Skeletal muscle cell (primary cell): ENCODE measurements at regions not wholly inside any gene's neighbourhood (a gene's known extent, or its start where the extent isn't known, plus 50 kb on each side); places are given as distances from the start of the nearest gene placed in this dataset.

Experiments
- DNase-seq: peaks from one replicate; pipeline ENCODE4 v3.0.0-alpha.2; 2010; ENCODE audit warnings: low read depth
- H3K4me3 ChIP-seq: 2 replicates; pipeline ENCODE4 v1.5.1; 2011; ENCODE audit warnings: low read depth, mild to moderate bottlenecking, control low read depth, low read length, moderate library complexity

DNA sequence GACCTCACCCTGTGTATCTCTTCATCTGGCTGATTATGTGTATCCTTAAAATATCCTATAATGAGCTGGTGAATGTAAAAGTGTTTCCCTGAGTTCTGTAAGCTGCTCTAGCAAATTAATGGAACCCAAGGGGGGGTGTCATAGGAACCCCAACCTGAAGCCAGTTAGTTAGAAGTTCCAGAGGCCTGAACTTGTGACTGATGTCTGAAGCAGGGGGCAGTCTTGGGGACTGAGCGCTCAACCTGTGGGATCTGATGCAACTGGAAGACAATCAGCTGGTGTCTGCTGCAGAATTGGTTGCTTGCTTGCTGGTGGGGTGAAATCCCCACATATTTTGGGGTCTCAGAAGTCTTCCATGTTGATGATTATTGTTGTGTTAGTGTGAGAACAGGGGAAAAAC, 75.7 kb upstream of the NKD1 start:
- no peak for DNase-seq
- no peak overlapping the region for H3K4me3 ChIP-seq

GRCh38 chr16:50470687-50471086, 77.5 kb upstream of the NKD1 start:
- H3K4me3 ChIP-seq, result no peak overlapping the region
- DNase-seq, result no peak

DNA sequence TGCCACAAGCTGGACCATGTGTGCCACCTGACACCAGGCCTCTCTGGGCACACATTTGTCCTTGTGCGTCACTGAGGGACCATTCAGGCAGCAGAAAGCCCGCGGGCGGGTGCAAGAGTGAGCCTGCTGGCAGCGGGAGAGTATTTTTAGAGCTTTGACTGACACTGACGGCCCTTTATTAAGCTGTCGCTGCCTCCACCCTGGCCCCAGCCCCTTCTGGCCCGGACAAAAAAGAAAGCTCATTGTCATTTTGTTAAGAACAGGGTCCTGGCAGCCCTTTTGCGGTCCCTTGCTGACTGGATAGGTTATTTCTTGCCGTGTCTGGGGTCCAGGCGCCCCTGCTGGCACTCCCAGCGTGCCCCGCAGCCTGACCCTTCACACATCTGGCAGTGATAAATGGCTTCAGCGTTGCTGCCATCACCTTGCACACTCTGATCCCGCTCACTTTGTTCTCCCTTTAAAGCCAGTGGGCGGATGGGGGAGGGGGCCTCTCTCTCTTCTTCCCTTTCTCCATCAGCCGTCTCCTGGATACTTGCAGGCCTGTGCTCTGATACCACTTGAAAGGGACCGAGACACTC, 78.4 kb upstream of the NKD1 start:
- no peak for DNase-seq
- no peak overlapping the region for H3K4me3 ChIP-seq

GRCh38 chr16:50469121-50469743, 79.0 kb upstream of the NKD1 start:
- DNase-seq, result no peak

GRCh38 chr16:50468749-50469078, 79.5 kb upstream of the NKD1 start:
- no peak for DNase-seq
- no peak overlapping the region for H3K4me3 ChIP-seq

More at GRCh38 chr16:50469121-50469743, 79.0 kb upstream of the NKD1 start:
- H3K4me3 ChIP-seq, result no peak overlapping the region

- no peak for DNase-seq
- peak overlapping the region; percentile 24 for H3K4me3 ChIP-seq
Measured at GRCh38 chr16:50467943-50468748, 80.0 kb upstream of the NKD1 start.

DNA sequence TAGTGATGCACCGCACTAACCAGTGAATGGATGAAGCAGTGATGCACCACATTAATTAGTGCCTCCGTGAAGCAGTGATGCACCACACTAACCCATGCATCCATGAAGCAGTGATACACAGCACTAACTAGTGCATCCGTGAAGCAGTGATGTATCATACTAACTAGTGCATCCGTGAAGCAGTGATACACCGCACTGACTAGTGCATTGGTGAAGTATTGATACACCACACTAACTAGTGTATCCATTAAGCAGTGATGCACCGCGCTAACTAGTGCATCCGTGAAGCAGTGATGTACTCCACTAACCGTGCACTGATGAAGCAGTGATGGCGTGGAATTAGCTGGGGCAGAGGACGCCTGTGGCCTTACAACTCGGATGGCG, 80.6 kb upstream of the NKD1 start:
- no peak for DNase-seq
- peak overlapping the region; percentile 24 for H3K4me3 ChIP-seq

- H3K4me3 ChIP-seq, result no peak overlapping the region
- DNase-seq, result no peak
Measured at GRCh38 chr16:50466170-50466569, 82.0 kb upstream of the NKD1 start.

- H3K4me3 ChIP-seq, result no peak overlapping the region
- no peak for DNase-seq
Measured at GRCh38 chr16:50464325-50465290, 83.6 kb upstream of the NKD1 start.

DNA sequence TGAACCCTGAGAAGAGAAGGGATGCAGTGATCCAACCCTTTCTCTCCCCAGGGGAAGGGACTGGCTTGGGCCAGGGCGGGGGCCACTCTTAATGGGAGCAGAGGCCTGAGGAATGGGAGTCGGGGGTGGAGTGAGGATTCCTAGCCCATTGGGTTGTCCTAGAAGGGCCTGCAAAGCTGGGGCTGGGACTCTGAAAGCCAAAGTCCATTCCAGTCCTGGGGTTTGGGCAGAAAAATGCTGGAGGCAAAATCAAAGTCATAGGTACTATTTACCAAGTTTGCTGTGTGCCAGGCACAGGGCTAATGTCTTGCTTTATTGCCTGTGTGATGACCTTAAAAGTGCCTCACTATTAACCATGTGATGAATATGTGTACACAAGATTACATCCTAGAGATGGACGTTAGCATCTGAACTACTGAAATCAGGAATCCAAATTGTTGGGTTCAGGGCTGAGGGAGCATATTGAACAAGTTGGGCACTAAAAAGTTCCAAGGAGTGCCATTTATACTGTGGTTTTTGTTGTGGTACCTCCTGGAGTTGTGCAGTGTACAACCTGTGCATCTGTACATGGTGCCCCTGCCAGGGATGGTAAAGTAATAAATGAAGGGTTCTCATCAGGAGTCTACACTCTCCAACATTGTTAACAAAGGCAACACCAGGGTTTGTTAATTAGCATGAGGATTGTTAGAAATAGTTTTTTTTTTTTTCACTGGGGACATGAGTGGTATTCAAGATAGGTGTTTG, 84.4 kb upstream of the NKD1 start:
- no peak for DNase-seq
- H3K4me3 ChIP-seq, result no peak overlapping the region

DNA sequence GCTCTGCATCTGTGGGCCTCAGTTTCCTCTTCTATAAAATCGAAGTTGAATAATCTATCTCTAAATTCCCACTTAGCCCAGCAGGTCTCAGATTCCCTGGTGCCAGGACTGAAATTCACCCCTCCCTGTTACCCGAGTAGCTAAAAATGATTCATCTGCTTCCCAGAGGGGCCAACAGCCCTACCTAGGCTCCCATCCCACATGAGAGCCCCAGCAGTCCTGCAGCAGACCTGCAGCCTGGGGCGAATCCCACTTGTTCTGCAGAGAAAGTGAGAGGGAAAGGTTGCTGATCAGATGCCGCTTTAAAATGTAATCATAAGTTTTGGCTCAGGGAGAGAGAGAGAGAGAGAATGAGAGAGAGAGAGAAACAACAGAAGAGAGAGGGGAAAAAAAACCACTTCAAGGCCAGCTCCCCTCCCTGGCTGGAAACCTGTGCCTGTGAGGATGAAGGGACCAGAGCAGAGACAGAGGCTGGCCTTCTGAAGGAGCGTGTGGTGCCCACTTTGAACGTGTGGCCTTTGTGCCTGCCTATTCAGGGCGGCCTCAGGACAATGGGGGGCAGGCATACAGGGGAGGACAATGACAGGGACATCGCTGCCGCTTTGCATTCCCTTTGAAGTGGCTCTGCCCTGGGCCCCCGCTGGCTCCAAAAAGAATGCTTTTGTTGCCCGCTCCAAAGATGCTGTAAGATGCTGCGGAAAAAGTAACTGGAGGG, 85.2 kb upstream of the NKD1 start:
- no peak overlapping the region for H3K4me3 ChIP-seq
- no peak for DNase-seq

DNA sequence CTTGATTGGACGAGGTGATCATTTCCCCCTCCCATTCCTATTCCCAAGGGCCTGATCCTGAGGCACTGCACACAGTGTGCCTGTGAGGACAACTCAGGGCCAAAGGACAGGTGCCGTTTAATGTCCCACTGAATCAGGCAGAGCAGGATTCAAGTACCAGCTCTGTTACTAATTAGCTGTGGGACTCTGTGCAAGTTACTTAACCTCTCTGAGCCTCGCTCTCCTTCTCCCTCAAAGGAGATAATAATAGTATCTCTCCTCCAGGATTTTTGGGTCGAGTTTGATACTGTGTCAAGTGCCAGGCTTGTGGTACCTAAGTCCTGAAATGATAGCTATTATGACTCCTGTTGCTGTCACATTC, 86.8 kb upstream of the NKD1 start:
- no peak for DNase-seq
- H3K4me3 ChIP-seq, result no peak overlapping the region

DNA sequence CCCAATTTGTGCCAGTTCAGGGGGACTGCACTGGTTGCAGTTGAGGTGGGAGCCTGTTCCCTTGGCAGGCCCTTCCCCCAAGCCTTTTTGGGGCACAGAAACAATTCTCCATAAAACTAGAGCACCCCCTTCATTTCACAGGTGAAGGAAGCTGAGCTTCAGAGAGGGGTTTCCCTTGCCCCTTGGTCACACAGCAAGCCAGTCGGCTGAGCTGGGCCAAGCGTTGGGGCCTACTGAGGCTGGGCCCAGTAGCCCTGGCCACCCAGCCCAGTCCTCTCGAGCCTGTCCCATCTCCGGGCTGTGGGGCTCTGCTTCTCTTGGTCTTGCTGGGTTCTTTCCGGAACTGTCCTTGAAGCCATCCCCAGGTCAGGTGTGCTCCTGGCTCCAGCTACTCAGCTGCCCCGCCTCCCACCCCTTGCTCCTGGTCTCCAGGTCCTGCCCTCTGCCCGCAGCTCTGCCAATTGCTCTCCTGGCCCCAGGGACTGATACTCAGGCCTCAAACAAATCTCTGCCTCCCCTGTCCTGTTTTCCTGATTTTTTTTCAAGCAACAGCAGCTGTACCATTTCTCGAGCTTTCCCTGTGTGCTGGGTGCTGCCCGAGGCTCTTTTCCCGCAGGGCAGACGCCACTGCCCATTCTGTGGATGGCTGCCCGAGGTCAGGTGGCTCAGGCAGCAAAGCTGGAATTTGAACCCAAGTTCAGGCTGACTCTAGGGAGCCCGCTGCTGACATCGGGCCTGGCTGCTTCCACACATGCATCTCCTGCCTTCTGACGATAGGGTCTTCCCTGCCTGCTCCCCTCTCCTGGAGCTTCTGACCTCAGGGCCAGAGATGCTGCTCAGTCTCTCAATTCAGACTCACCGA, 87.4 kb upstream of the NKD1 start:
- no peak overlapping the region for H3K4me3 ChIP-seq
- DNase-seq, result no peak

DNA sequence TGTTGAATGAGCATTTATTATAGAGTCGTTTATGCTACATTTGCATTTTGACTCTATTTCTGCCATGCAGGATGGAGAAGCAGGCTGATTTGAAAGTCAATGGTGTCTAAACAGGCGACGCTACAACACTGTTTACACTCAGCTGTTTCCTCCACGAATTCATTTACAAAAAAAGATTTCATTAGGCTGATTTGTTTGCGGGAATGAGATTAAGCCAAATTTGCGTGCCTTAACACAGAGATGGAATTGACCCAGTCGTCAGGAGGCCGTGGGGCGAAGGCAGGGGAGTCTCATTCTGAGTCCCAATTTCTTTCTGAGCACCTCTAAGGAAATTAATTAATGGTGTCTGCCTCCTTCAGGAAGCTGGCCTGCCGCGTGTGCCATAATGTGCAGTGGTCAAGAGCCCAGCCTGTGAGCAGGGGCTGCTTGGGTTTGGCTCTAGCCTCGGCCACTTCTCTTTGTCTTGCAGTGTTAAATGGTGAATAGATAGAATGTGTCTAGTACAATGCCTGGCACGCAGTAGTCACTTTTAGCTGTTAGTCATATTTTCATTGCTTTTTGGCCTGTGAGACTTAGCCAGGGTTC, 88.6 kb upstream of the NKD1 start:
- no peak overlapping the region for H3K4me3 ChIP-seq
- no peak for DNase-seq

GRCh38 chr16:50458667-50459495, 89.3 kb upstream of the NKD1 start:
- DNase-seq, result no peak

DNA sequence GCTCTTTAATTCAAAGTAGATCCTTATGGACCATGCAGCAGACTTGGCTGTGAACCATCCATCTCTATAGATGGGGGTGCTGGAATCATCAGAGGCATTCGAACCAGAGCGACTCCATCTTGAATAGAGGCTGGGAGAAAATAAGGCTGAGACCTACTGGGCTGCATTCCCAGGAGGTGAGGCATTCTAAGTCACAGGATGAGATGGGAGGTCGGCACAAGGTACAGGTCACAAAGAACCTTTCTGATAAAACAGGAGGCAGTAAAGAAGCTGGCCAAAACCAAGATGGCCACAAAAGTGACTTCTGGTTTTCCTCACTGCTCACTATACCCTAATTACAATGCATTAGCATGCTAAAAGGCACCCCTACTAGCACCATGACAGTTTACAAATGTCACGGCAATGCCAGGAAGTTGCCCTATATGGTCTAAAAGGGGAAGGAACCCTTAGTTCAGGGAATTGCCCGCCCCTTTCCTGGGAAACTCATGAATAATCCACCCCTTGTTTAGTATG, 89.2 kb upstream of the BRD7 start:
- no peak overlapping the region for H3K4me3 ChIP-seq
- no peak for DNase-seq

More at GRCh38 chr16:50458667-50459495, 89.3 kb upstream of the NKD1 start:
- H3K4me3 ChIP-seq, result no peak overlapping the region
